CD4-positive, alpha-beta memory T cell (primary cell): ENCODE measurements at regions not wholly inside any gene's neighbourhood (a gene's known extent, or its start where the extent isn't known, plus 50 kb on each side); places are given as distances from the start of the nearest gene placed in this dataset.

Source experiments
- CTCF ChIA-PET: fragments of 350-600 bp; sonication (Branson Sonifier 250); formaldehyde crosslinking; loops from one replicate; lab custom pipeline; 2021; ENCODE audit warnings: inconsistent platforms; ENCODE audit not compliant: partially characterized antibody; lab: Charles Lee
- POLR2A ChIA-PET: fragments of 350-600 bp; sonication (Branson Sonifier 250); formaldehyde crosslinking; loops from one replicate; lab custom pipeline; 2021; ENCODE audit not compliant: partially characterized antibody; lab: Charles Lee
- DNase-seq, 5 donors: peaks; one replicate each; pipeline versions ENCODE4 v3.0.0 to v3.0.0-alpha.2; 2020 to 2022; ENCODE audit warnings: mixed read lengths in 1 of 5
- H3K27ac ChIP-seq: one replicate; pipeline ENCODE4 v1.7.0; 2013; ENCODE audit warnings: low read depth, low read length
- H3K27me3 ChIP-seq: 2 replicates; pipeline ENCODE4 v1.7.0; 2013; ENCODE audit warnings: mild to moderate bottlenecking, low read length, moderate library complexity; ENCODE audit not compliant: insufficient read depth
- H3K36me3 ChIP-seq: 2 replicates; pipeline ENCODE4 v1.7.0; 2013; ENCODE audit warnings: mild to moderate bottlenecking, low read length, moderate library complexity; ENCODE audit not compliant: insufficient read depth
- H3K4me1 ChIP-seq: 2 replicates; pipeline ENCODE4 v1.7.0; 2013; ENCODE audit warnings: mild to moderate bottlenecking, low read length, moderate library complexity; ENCODE audit not compliant: insufficient read depth
- H3K4me3 ChIP-seq, 2 donors: one replicate each; pipeline ENCODE4 v1.7.0; 2013; ENCODE audit warnings: low read length in 2 of 2, mild to moderate bottlenecking in 1 of 2
- H3K9me3 ChIP-seq, 2 donors: one replicate each; pipeline ENCODE4 v1.7.0; 2013; ENCODE audit warnings: low read length in 2 of 2, control low read depth in 1 of 2; ENCODE audit not compliant: control insufficient read depth in 1 of 2
- H3K27ac Mint-ChIP-seq, 7 donors: one replicate each; pipeline ENCODE4 v1.8.0; 2020 to 2021; ENCODE audit warnings: mixed read lengths in 7 of 7, mild to moderate bottlenecking in 6 of 7, inconsistent platforms in 3 of 7, moderate library complexity in 3 of 7
- H3K27me3 Mint-ChIP-seq, 2 donors: one replicate each; pipeline ENCODE4 v1.8.0; 2020 to 2021; ENCODE audit warnings: mixed read lengths in 2 of 2
- H3K36me3 Mint-ChIP-seq, 2 donors: one replicate each; pipeline ENCODE4 v1.8.0; 2020 to 2021; ENCODE audit warnings: mixed read lengths in 2 of 2, inconsistent platforms in 1 of 2, mild to moderate bottlenecking in 1 of 2
- H3K4me1 Mint-ChIP-seq, 4 donors: one replicate each; pipeline ENCODE4 v1.8.0; 2020 to 2021; ENCODE audit warnings: mixed read lengths in 4 of 4, mild to moderate bottlenecking in 1 of 4
- H3K4me3 Mint-ChIP-seq, 8 donors: one replicate each; pipeline ENCODE4 v1.8.0; 2020 to 2021; ENCODE audit warnings: mixed read lengths in 8 of 8, mild to moderate bottlenecking in 7 of 8, moderate library complexity in 6 of 8, inconsistent platforms in 3 of 8
- H3K9me3 Mint-ChIP-seq, 8 donors: one replicate each; pipeline ENCODE4 v1.8.0; 2020 to 2021; ENCODE audit warnings: mixed read lengths in 8 of 8, mild to moderate bottlenecking in 5 of 8, inconsistent platforms in 3 of 8, moderate library complexity in 1 of 8
- intact Hi-C: fragments of 100-400 bp; cut with micrococcal nuclease; formaldehyde crosslinking; loops from one replicate; pipeline ENCODE4 v1.15.1; 2023

DNA sequence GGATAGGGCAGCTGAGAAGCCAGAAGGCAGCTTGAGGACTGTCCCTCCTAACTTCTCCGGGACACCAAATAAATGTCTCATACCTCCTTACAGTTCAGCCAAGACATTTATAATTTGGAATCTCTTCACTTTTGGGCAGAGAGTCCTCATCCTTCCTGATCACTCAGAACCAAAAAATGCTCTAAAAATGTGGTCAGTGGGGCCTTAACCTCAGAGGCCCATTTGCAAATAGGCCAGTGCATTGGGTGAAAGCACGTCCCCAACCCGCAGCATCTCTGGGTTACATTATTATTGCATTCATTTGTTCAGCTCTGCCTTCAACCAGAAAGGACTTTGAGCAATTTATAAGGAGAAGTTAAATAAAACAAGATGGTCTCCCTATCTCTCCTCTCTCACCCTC is 112.4 kb upstream of the IRX3 start:
- intact Hi-C loops, result no loop called here
- peaks cover 0 to 10% (median 4%) of the 10 kb centered on the region in 8 donors for H3K9me3 Mint-ChIP-seq
- CTCF ChIA-PET, result no interaction called here
- no peak overlapping the region for H3K27ac Mint-ChIP-seq
- H3K27me3 Mint-ChIP-seq, result peaks cover 8 to 9% of the 10 kb centered on the region in 2 donors
- H3K36me3 Mint-ChIP-seq, result no peaks in the 10 kb centered on the region
- Histone ChIP-seq H3K27ac (no peak overlapping the region), H3K4me3 (no peak overlapping the region), H3K36me3 (no peaks in the 10 kb centered on the region), H3K4me1 (no peaks in the 10 kb centered on the region), H3K9me3 (no peaks in the 10 kb centered on the region), H3K27me3 (no peaks in the 10 kb centered on the region)
- no peaks in the 10 kb centered on the region for H3K4me1 Mint-ChIP-seq
- DNase-seq, result no peak
- no peak overlapping the region for H3K4me3 Mint-ChIP-seq
- POLR2A ChIA-PET, result no interaction called here

DNA sequence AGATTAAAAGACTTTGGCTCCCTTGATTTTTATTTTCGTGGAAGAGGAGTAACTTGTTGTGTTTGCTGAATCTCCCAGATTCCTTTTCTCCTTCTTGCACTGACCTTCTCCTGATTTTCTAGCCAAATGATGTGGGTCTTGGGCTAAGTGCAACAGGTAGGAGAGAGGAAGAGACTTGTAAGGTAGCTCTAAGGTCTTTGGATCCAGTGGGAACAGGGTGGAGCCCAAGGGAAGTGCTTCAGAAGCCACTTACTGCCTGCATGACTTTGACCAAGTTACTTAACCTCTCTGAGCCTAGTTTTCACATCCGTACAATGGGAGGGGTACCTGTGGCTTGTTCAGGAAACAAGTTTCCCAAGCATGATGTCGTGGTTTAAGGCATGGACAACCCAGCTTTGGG is 111.3 kb upstream of the IRX3 start:
- CTCF ChIA-PET, result no interaction called here
- Mint-ChIP-seq H3K9me3 (peaks cover 0 to 13% (median 5%) of the 10 kb centered on the region in 8 donors), H3K36me3 (no peaks in the 10 kb centered on the region), H3K27me3 (peaks cover 8 to 13% of the 10 kb centered on the region in 2 donors), H3K27ac (no peak overlapping the region), H3K4me1 (no peaks in the 10 kb centered on the region), H3K4me3 (no peak overlapping the region)
- no peak for DNase-seq
- H3K4me1 ChIP-seq, result no peaks in the 10 kb centered on the region
- no peak overlapping the region for H3K27ac ChIP-seq
- H3K27me3 ChIP-seq, result no peaks in the 10 kb centered on the region
- no peaks in the 10 kb centered on the region for H3K9me3 ChIP-seq
- no peaks in the 10 kb centered on the region for H3K36me3 ChIP-seq
- POLR2A ChIA-PET, result no interaction called here
- intact Hi-C loops, result no loop called here
- H3K4me3 ChIP-seq, result no peak overlapping the region

DNA sequence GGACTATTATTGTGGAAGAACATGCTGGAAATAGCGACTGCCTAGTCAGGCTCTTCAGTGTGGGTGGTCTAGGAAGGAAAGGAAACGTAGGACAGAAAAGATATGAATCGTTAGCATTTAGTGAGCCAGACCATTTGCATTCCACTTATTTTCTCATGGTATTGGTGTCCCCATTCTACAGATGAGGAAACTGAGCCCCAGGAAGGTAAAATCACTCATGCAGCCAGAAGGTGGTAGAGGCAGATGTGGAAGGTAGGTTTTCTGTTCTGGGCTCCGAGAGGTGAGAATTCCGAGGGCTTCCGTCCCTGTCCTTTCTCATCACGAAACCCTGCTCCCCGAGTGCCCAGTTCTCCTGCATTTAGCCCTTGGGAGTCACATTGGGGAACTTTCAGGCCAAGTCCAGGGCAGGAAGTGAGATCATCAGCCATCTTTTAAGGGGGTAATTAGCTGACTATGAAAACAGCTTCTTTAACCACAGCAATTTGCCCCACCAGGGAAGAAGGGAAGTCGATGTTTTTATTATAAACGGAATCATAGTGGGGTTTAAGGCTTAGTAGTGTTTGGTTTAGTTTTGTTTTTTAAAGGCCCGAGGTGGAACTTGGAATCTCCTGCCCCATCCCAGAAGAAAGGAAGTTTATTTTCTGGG is 110.7 kb upstream of the IRX3 start:
- Mint-ChIP-seq H3K27ac (no peak overlapping the region), H3K27me3 (peaks cover 8 to 13% of the 10 kb centered on the region in 2 donors), H3K36me3 (no peaks in the 10 kb centered on the region), H3K4me3 (no peak overlapping the region), H3K4me1 (no peaks in the 10 kb centered on the region), H3K9me3 (peaks cover 0 to 13% (median 5%) of the 10 kb centered on the region in 8 donors)
- no peak overlapping the region for H3K4me3 ChIP-seq
- no peak overlapping the region for H3K27ac ChIP-seq
- ChIA-PET POLR2A (no interaction called here), CTCF (no interaction called here)
- no peak for DNase-seq
- no peaks in the 10 kb centered on the region for H3K36me3 ChIP-seq
- H3K4me1 ChIP-seq, result no peaks in the 10 kb centered on the region
- H3K9me3 ChIP-seq, result no peaks in the 10 kb centered on the region
- intact Hi-C loops, result no loop called here
- no peaks in the 10 kb centered on the region for H3K27me3 ChIP-seq

DNA sequence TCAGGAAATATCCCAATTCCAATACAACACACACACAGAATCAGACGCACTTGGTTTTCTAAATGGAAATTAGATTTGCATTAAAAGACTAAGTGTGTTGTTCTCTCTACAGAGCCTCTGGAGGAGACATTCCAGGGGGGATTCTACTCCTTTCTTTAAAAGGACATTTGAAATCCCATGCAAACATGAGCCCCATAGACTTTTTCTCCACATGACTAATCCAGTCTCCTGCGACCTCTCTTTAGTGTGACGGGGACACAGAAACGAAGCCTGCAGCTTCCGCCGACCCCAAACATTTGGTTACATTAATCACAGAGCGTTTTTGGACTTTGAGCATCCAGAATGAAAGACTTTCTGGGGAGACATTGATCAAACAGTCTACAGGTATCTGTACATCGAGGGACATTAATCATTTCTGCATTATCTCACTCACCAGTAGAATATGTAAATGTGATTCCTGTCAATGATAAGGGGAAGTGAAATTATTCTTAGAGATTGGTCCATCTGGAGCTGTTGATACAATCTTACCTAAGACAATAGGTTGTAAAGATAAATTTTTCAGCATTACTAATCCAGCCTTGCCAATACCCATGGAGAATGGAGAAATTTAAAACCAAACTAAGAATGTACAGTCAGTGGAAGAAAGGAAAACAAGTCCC is 103.4 kb upstream of the IRX3 start:
- no peaks in the 10 kb centered on the region for H3K4me1 ChIP-seq
- H3K4me3 ChIP-seq, result no peak overlapping the region
- ChIA-PET CTCF (no interaction called here), POLR2A (no interaction called here)
- H3K4me1 Mint-ChIP-seq, result no peaks in the 10 kb centered on the region
- H3K27me3 ChIP-seq, result no peaks in the 10 kb centered on the region
- H3K27me3 Mint-ChIP-seq, result peaks cover 1 to 6% of the 10 kb centered on the region in 2 donors
- H3K36me3 ChIP-seq, result no peaks in the 10 kb centered on the region
- no peak overlapping the region for H3K4me3 Mint-ChIP-seq
- H3K9me3 ChIP-seq, result no peaks in the 10 kb centered on the region
- H3K27ac ChIP-seq, result no peak overlapping the region
- peaks cover 0 to 6% (median 2%) of the 10 kb centered on the region in 8 donors for H3K9me3 Mint-ChIP-seq
- intact Hi-C loops, result no loop called here
- H3K36me3 Mint-ChIP-seq, result no peaks in the 10 kb centered on the region
- no peak for DNase-seq
- H3K27ac Mint-ChIP-seq, result no peak overlapping the region

DNA sequence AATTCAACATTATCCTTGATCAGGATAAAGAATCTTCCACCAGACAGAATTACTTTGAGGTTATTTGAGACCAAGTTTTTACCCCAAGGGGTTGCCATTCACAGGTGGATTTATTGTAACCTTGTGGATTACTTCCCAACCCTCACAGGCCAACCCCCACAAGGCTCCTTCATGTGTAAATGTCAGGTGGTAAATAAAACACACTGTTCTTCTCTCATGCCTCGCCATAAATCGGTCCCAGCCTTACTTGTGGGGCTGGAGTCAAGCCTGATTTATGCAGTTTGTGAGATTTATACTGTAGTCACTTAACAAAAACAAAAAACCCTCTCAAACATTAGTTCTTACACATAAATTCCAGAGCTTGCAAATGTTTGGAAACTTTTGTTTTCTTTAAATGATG is 98.6 kb upstream of the IRX3 start:
- H3K9me3 ChIP-seq, result no peaks in the 10 kb centered on the region
- no peaks in the 10 kb centered on the region for H3K4me1 Mint-ChIP-seq
- no peaks in the 10 kb centered on the region for H3K4me1 ChIP-seq
- peaks cover 1 to 4% of the 10 kb centered on the region in 2 donors for H3K27me3 Mint-ChIP-seq
- H3K27ac Mint-ChIP-seq, result no peak overlapping the region
- H3K27me3 ChIP-seq, result no peaks in the 10 kb centered on the region
- H3K27ac ChIP-seq, result no peak overlapping the region
- CTCF ChIA-PET, result no interaction called here
- H3K36me3 ChIP-seq, result no peaks in the 10 kb centered on the region
- no peak for DNase-seq
- intact Hi-C loops, result no loop called here
- H3K36me3 Mint-ChIP-seq, result no peaks in the 10 kb centered on the region
- POLR2A ChIA-PET, result interaction anchor here (0.6 kb wide), 1 partner anchor 40 kb away, joined by 3 read pairs; no protein-coding TSS in a partner anchor
- H3K4me3 Mint-ChIP-seq, result no peak overlapping the region
- H3K9me3 Mint-ChIP-seq, result peaks cover 3 to 22% (median 11%) of the 10 kb centered on the region in 8 donors
- H3K4me3 ChIP-seq, result no peak overlapping the region

DNA sequence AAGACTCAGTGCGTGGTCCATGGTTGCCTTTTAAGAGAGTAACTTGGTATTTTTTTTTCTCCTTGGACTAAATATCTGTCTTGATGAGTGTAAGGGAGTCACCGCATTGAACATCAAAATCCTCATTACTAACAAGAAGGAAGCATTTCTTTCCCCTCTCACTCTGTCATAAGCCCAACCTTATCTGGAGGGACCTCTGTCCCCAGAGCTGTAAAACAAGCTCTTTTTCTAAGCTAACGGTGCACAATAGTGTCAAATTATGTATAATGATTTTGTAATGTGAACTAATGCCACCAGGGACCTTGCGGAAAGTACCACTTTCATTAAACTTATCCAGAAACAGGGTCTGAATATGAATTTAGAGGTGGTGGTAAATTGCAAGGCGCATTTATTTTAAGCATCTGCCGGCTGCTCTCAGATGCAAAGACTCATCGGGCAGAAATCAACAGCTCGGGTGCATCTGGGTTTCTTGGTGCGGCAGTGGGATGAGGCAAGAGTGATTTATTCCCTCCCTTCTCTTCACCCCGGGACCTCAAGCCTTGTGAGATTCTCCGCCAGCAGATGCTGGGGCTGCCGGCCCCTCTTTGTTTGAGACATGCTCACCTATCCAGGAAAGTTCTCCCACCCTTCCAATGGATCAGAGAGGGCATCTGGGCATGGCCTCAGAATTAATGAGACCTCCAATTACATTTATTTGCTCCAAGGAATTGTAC is 95.2 kb upstream of the IRX3 start:
- no peak overlapping the region for H3K4me3 Mint-ChIP-seq
- ChIA-PET POLR2A (no interaction called here), CTCF (no interaction called here)
- no peaks in the 10 kb centered on the region for H3K4me1 Mint-ChIP-seq
- intact Hi-C loops, result no loop called here
- H3K27ac ChIP-seq, result no peak overlapping the region
- no peaks in the 10 kb centered on the region for H3K4me1 ChIP-seq
- H3K27me3 Mint-ChIP-seq, result peaks cover 7 to 9% of the 10 kb centered on the region in 2 donors
- H3K27me3 ChIP-seq, result no peaks in the 10 kb centered on the region
- no peak overlapping the region for H3K4me3 ChIP-seq
- no peaks in the 10 kb centered on the region for H3K36me3 Mint-ChIP-seq
- peaks cover 7 to 47% (median 26%) of the 10 kb centered on the region in 8 donors for H3K9me3 Mint-ChIP-seq
- H3K9me3 ChIP-seq, result no peaks in the 10 kb centered on the region
- no peaks in the 10 kb centered on the region for H3K36me3 ChIP-seq
- no peak overlapping the region for H3K27ac Mint-ChIP-seq
- DNase-seq, result no peak

DNA sequence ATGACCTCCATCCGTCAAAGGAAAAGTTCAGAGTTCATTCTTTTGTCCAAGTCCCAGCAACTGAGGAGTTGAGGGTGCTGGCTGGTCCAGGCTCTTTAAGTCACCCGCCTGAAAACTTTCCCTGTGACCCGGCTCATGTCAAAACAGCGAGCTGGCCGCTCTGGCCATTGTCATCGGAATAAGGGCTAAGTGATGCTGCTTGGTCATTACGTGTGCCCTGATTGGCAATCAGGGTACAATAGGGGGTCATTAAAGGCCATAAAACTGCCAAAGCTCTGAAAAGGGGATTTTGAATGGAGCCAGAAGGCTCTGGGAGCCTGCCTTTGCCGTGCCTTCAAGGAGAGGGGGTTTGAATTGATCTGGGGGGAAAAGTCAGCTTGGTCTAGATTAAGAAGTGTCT is 88.5 kb upstream of the IRX3 start:
- no peaks in the 10 kb centered on the region for H3K27me3 ChIP-seq
- CTCF ChIA-PET, result no interaction called here
- Mint-ChIP-seq H3K27me3 (peaks cover 29 to 37% of the 10 kb centered on the region in 2 donors), H3K4me1 (peaks cover 0 to 5% (median 2%) of the 10 kb centered on the region in 4 donors), H3K27ac (no peak overlapping the region), H3K36me3 (no peaks in the 10 kb centered on the region), H3K4me3 (no peak overlapping the region), H3K9me3 (peaks cover 4 to 35% (median 20%) of the 10 kb centered on the region in 8 donors)
- no peak overlapping the region for H3K27ac ChIP-seq
- no peaks in the 10 kb centered on the region for H3K4me1 ChIP-seq
- intact Hi-C loops, result no loop called here
- no peaks in the 10 kb centered on the region for H3K36me3 ChIP-seq
- H3K9me3 ChIP-seq, result no peaks in the 10 kb centered on the region
- DNase-seq, result no peak
- H3K4me3 ChIP-seq, result no peak overlapping the region
- POLR2A ChIA-PET, result no interaction called here
